ENCODE measurements at regions not wholly inside any gene's neighbourhood (a gene's known extent, or its start where the extent isn't known, plus 50 kb on each side); places are given as distances from the start of the nearest gene placed in this dataset.

- DNase-seq (ENCODE audit: low read depth, low spot score): no peak
- RAD21 ChIA-PET (ENCODE audit: unreplicated experiment): no interaction called here
- Histone ChIP-seq H4K20me1 (ENCODE audit: control insufficient read depth, insufficient read depth) (no peaks in the 10 kb centered on the region), H3K36me3 (ENCODE audit: control insufficient read depth in 2 of 2, insufficient read depth in 2 of 2, low read length in 1 of 2) (no peaks in the 10 kb centered on the region), H3K79me2 (ENCODE audit: control insufficient read depth, insufficient read depth, low read length) (no peaks in the 10 kb centered on the region), H3K4me1 (ENCODE audit: control insufficient read depth, insufficient read depth, low read length) (no peaks in the 10 kb centered on the region), H3K4me3 (no peak overlapping the region), H2AFZ (ENCODE audit: control insufficient read depth, low read depth, low read length) (no peak overlapping the region), H3K4me2 (ENCODE audit: control insufficient read depth, insufficient read depth) (no peak overlapping the region), H3K9ac (ENCODE audit: control insufficient read depth, insufficient read depth, low read length) (no peak overlapping the region), H3K27ac (ENCODE audit: control insufficient read depth, insufficient read depth) (no peak overlapping the region), H3K27me3 (replicated peaks in 1 of 2; ENCODE audit: control insufficient read depth in 2 of 2, insufficient read depth in 2 of 2, low read length in 1 of 2) (no peaks in the 10 kb centered on the region; a peak in 1 of 4 replicates), H3K9me3 (replicated peaks; ENCODE audit: control insufficient read depth, insufficient read depth, low read length) (no peaks in the 10 kb centered on the region)
- no peak for ATAC-seq
- BruUV-seq (replicated peaks): no TSS peak
- 39% methylated on average over 16 of the region's 16 CpGs for WGBS (ENCODE audit: insufficient coverage, insufficient replicate concordance, low lambda C conversion rate, missing lambda C conversion rate)
- FAIRE-seq: no peak
- TF ChIP-seq PAX8 (IDR thresholded peaks at IDR 0.05): no peak
- no peak for TF ChIP-seq SPI1 (IDR thresholded peaks at IDR 0.05; ENCODE audit: borderline replicate concordance, insufficient read depth, low read depth, low read length)
- TF ChIP-seq IKZF2 (IDR thresholded peaks at IDR 0.05): no peak
- TF ChIP-seq ZBED1 (IDR thresholded peaks at IDR 0.05; ENCODE audit: borderline replicate concordance): no peak
- TF ChIP-seq ATF7 (IDR thresholded peaks at IDR 0.05; ENCODE audit: low read depth): no peak
- TF ChIP-seq SIN3A (IDR thresholded peaks at IDR 0.05; ENCODE audit: low read depth, low read length): no peak
- POLR2A ChIA-PET: no interaction called here
- SMC1A ChIA-PET (ENCODE audit: uncharacterized antibody, unreplicated experiment): no interaction called here
- intact Hi-C loops (cut with micrococcal nuclease; ENCODE audit: unreplicated experiment): no loop called here
- CTCF ChIA-PET: no interaction called here
- in situ Hi-C loops (cut with MboI): no loop called here
Observed at GRCh38 chr10:125222515-125223308, 62.3 kb upstream of the CTBP2 start.

GRCh38 chr10:125221716-125222115 is 61.4 kb upstream of the CTBP2 start:
- POLR2A ChIA-PET: no interaction called here
- ATAC-seq: no peak
- TF ChIP-seq SMARCA5 (IDR thresholded peaks at IDR 0.05) (no peak), POU2F2 (IDR thresholded peaks at IDR 0.05; ENCODE audit: borderline replicate concordance, low read depth, low read length) (no peak), CBX5 (IDR thresholded peaks at IDR 0.05; ENCODE audit: low read depth) (no peak), NR2C1 (IDR thresholded peaks at IDR 0.05) (no peak), MEF2B (IDR thresholded peaks at IDR 0.05; ENCODE audit: partially characterized antibody, poor library complexity, severe bottlenecking) (no peak), STAT3 (IDR thresholded peaks at IDR 0.05; ENCODE audit: low read depth, low read length) (no peak), TCF7 (IDR thresholded peaks at IDR 0.05; ENCODE audit: borderline replicate concordance) (no peak), SMAD1 (IDR thresholded peaks at IDR 0.05; ENCODE audit: low read depth, partially characterized antibody) (no peak), NBN (IDR thresholded peaks at IDR 0.05) (no peak), NR2F1 (conservative IDR thresholded peaks at IDR 0.05) (no peak), ZBTB11 (CRISPR knock-in tag; IDR thresholded peaks at IDR 0.05) (no peak), CREM (IDR thresholded peaks at IDR 0.05; ENCODE audit: low read depth) (no peak)

More at GRCh38 chr10:125221716-125222115, 61.4 kb upstream of the CTBP2 start:
- no peaks in the 10 kb centered on the region for H4K20me1 ChIP-seq (ENCODE audit: control insufficient read depth, insufficient read depth)
- ChIA-PET RAD21 (ENCODE audit: unreplicated experiment) (no interaction called here), CTCF (no interaction called here), SMC1A (ENCODE audit: uncharacterized antibody, unreplicated experiment) (no interaction called here)
- no peak for FAIRE-seq
- H3K4me2 ChIP-seq (ENCODE audit: control insufficient read depth, insufficient read depth): no peak overlapping the region
- H3K4me1 ChIP-seq (ENCODE audit: control insufficient read depth, insufficient read depth, low read length): no peaks in the 10 kb centered on the region
- WGBS (ENCODE audit: insufficient coverage, insufficient replicate concordance, low lambda C conversion rate, missing lambda C conversion rate): 16% methylated on average over 8 of the region's 8 CpGs
- BruUV-seq (replicated peaks): no TSS peak
- in situ Hi-C loops (cut with MboI) (no loop called here), intact Hi-C loops (cut with micrococcal nuclease; ENCODE audit: unreplicated experiment) (no loop called here)
- H3K79me2 ChIP-seq (ENCODE audit: control insufficient read depth, insufficient read depth, low read length): no peaks in the 10 kb centered on the region
- H3K9me3 ChIP-seq (replicated peaks; ENCODE audit: control insufficient read depth, insufficient read depth, low read length): no peaks in the 10 kb centered on the region
- no peak for DNase-seq (ENCODE audit: low read depth, low spot score)
- H3K4me3 ChIP-seq: no peak overlapping the region
- no peak overlapping the region for H3K9ac ChIP-seq (ENCODE audit: control insufficient read depth, insufficient read depth, low read length)
- no peaks in the 10 kb centered on the region for H3K36me3 ChIP-seq (ENCODE audit: control insufficient read depth in 2 of 2, insufficient read depth in 2 of 2, low read length in 1 of 2)
- H2AFZ ChIP-seq (ENCODE audit: control insufficient read depth, low read depth, low read length): no peak overlapping the region
- no peak overlapping the region for H3K27ac ChIP-seq (ENCODE audit: control insufficient read depth, insufficient read depth)
- no peaks in the 10 kb centered on the region; a peak in 1 of 4 replicates for H3K27me3 ChIP-seq (replicated peaks in 1 of 2; ENCODE audit: control insufficient read depth in 2 of 2, insufficient read depth in 2 of 2, low read length in 1 of 2)
